Neural cell (in vitro differentiated cells): ENCODE measurements at regions not wholly inside any gene's neighbourhood (a gene's known extent, or its start where the extent isn't known, plus 50 kb on each side); places are given as distances from the start of the nearest gene placed in this dataset.

Experiments used
- H2AFZ ChIP-seq: fragments of 200-600, 300-800 bp; sonication (generic), shearing (Covaris generic); 2 replicates; pipeline ENCODE4 v1.6.0; 2014; ENCODE audit warnings: low read depth, mild to moderate bottlenecking, antibody characterized with exemption, low read length, moderate library complexity
- H3F3A ChIP-seq: fragments of 200-600 bp; shearing (Covaris generic); 2 replicates; pipeline ENCODE4 v1.6.1; 2016; ENCODE audit warnings: mild to moderate bottlenecking, moderate library complexity, mixed read lengths, antibody characterized with exemption, low read length; ENCODE audit not compliant: insufficient read depth, poor library complexity, severe bottlenecking
- H3K27ac ChIP-seq: fragments of 200-600, 300-800 bp; sonication (generic), shearing (Covaris generic); 2 replicates; pipeline ENCODE4 v1.5.1; 2014; ENCODE audit warnings: mild to moderate bottlenecking, low read length, moderate library complexity
- H3K27me3 ChIP-seq: fragments of 300-800, 200-600 bp; sonication (generic), shearing (Covaris generic); 2 replicates; pipeline ENCODE4 v1.6.0; 2014; ENCODE audit warnings: mild to moderate bottlenecking, low read depth, low read length, moderate library complexity; ENCODE audit not compliant: insufficient read depth
- H3K36me3 ChIP-seq: fragments of 300-800, 200-600 bp; sonication (generic), shearing (Covaris generic); 2 replicates; pipeline ENCODE4 v1.5.1; 2014; ENCODE audit warnings: mild to moderate bottlenecking, antibody characterized with exemption, low read length, moderate library complexity; ENCODE audit not compliant: insufficient read depth
- H3K4me2 ChIP-seq: fragments of 300-800, 200-600 bp; sonication (generic), shearing (Covaris generic); 2 replicates; pipeline ENCODE4 v1.6.0; 2014; ENCODE audit warnings: mild to moderate bottlenecking, low read length
- H3K4me3 ChIP-seq: fragments of 300-800, 200-600 bp; sonication (generic), shearing (Covaris generic); 2 replicates; pipeline ENCODE4 v1.5.1; 2014; ENCODE audit warnings: mild to moderate bottlenecking, low read length, moderate library complexity
- H3K79me2 ChIP-seq: fragments of 200-600 bp; shearing (Covaris generic); replicated peaks from 2 replicates; pipeline ENCODE4 v1.6.0; 2014; ENCODE audit warnings: mild to moderate bottlenecking, low read length, moderate library complexity; ENCODE audit not compliant: insufficient read depth
- H3K9ac ChIP-seq: fragments of 300-800, 200-600 bp; sonication (generic), shearing (Covaris generic); 2 replicates; pipeline ENCODE4 v1.6.1; 2016; ENCODE audit warnings: mild to moderate bottlenecking, low read length, mixed read lengths
- H3K9me2 ChIP-seq: fragments of 200-600 bp; shearing (Covaris generic); 2 replicates; pipeline ENCODE4 v1.6.1; 2016; ENCODE audit warnings: mild to moderate bottlenecking, low read length, mixed read lengths; ENCODE audit not compliant: insufficient read depth
- H3K9me3 ChIP-seq: fragments of 200-600, 300-800 bp; sonication (generic), shearing (Covaris generic); 2 replicates; pipeline ENCODE4 v1.6.1; 2016; ENCODE audit warnings: mild to moderate bottlenecking, mixed run types, low read length, moderate library complexity, mixed read lengths
- H4K20me1 ChIP-seq: fragments of 200-600 bp; shearing (Covaris generic); 2 replicates; pipeline ENCODE4 v1.6.1; 2016; ENCODE audit warnings: mild to moderate bottlenecking, mixed run types; ENCODE audit not compliant: insufficient read depth
- CTCF ChIP-seq: fragments of 450-650 bp; IDR thresholded peaks from 2 replicates; pipeline ENCODE4 v1.5.1; 2014; ENCODE audit warnings: antibody characterized with exemption, mild to moderate bottlenecking, moderate library complexity; ENCODE audit not compliant: poor library complexity, severe bottlenecking
- EP300 ChIP-seq: fragments of 450-650 bp; conservative IDR thresholded peaks from 2 replicates; pipeline ENCODE4 v1.6.1; 2014; ENCODE audit warnings: antibody characterized with exemption, mild to moderate bottlenecking, moderate library complexity; ENCODE audit not compliant: poor library complexity, severe bottlenecking
- EZH2 ChIP-seq: fragments of 200-600, 300-800 bp; shearing (Covaris generic), sonication (generic); IDR thresholded peaks from 2 replicates; pipeline ENCODE4 v1.6.1; 2014; ENCODE audit warnings: antibody characterized with exemption, low read length, borderline replicate concordance, mild to moderate bottlenecking; ENCODE audit not compliant: insufficient read depth, poor library complexity, severe bottlenecking
- MXI1 ChIP-seq: fragments of 450-650 bp; conservative IDR thresholded peaks from 2 replicates; pipeline ENCODE4 v1.6.1; 2014; ENCODE audit warnings: antibody characterized with exemption, mild to moderate bottlenecking; ENCODE audit not compliant: poor library complexity, severe bottlenecking
- POLR2AphosphoS5 ChIP-seq: IDR thresholded peaks from 2 replicates; pipeline ENCODE4 v1.6.1; 2012
- RAD21 ChIP-seq: fragments of 450-650 bp; conservative IDR thresholded peaks from 2 replicates; pipeline ENCODE4 v1.6.1; 2014; ENCODE audit warnings: antibody characterized with exemption, mild to moderate bottlenecking, moderate library complexity
- REST ChIP-seq: IDR thresholded peaks from 2 replicates; pipeline ENCODE4 v1.6.1; 2012; ENCODE audit warnings: borderline replicate concordance
- SMC3 ChIP-seq: fragments of 450-650 bp; conservative IDR thresholded peaks from 2 replicates; pipeline ENCODE4 v1.6.1; 2014; ENCODE audit warnings: antibody characterized with exemption, mild to moderate bottlenecking, moderate library complexity; ENCODE audit not compliant: poor library complexity
- TAF1 ChIP-seq: IDR thresholded peaks from 2 replicates; pipeline ENCODE4 v1.6.1; 2012; ENCODE audit warnings: low read depth

GRCh38 chr4:173714456-173714855 lies 184.4 kb upstream of the HAND2 start:
- no peaks in the 10 kb centered on the region for H4K20me1 ChIP-seq
- no peak overlapping the region for H3K4me2 ChIP-seq
- no peak overlapping the region for H3K27ac ChIP-seq
- no peaks in the 10 kb centered on the region for H3K9me2 ChIP-seq
- H3K9me3 ChIP-seq, result peaks cover 8% of the 10 kb centered on the region
- H3K9ac ChIP-seq, result no peak overlapping the region
- no peaks in the 10 kb centered on the region for H3K79me2 ChIP-seq
- H3K4me3 ChIP-seq, result no peak overlapping the region
- no peaks in the 10 kb centered on the region for H3F3A ChIP-seq
- TF ChIP-seq TAF1, result no peak
- no peak for TF ChIP-seq RAD21
- TF ChIP-seq CTCF, result no peak
- TF ChIP-seq REST, result no peak
- no peak for TF ChIP-seq POLR2AphosphoS5
- no peak for TF ChIP-seq EP300
- TF ChIP-seq EZH2, result no peak
- no peak for TF ChIP-seq SMC3
- no peak for TF ChIP-seq MXI1
- no peaks in the 10 kb centered on the region for H3K36me3 ChIP-seq
- H3K27me3 ChIP-seq, result no peaks in the 10 kb centered on the region
- H2AFZ ChIP-seq, result no peak overlapping the region

- Histone ChIP-seq H3K27ac (no peak overlapping the region), H3K9me2 (no peaks in the 10 kb centered on the region), H3K9ac (no peak overlapping the region), H4K20me1 (no peaks in the 10 kb centered on the region), H3K4me2 (no peak overlapping the region), H3F3A (no peaks in the 10 kb centered on the region), H3K36me3 (no peaks in the 10 kb centered on the region), H3K27me3 (no peaks in the 10 kb centered on the region), H3K9me3 (peaks cover 4% of the 10 kb centered on the region), H3K4me3 (no peak overlapping the region), H2AFZ (no peak overlapping the region), H3K79me2 (no peaks in the 10 kb centered on the region)
- no peak for TF ChIP-seq MXI1
- no peak for TF ChIP-seq REST
- no peak for TF ChIP-seq RAD21
- no peak for TF ChIP-seq EP300
- no peak for TF ChIP-seq EZH2
- no peak for TF ChIP-seq CTCF
- no peak for TF ChIP-seq POLR2AphosphoS5
- no peak for TF ChIP-seq TAF1
- no peak for TF ChIP-seq SMC3
Observed at GRCh38 chr4:173713026-173713425, 183.0 kb upstream of the HAND2 start.
